ENCODE measurements at regions not wholly inside any gene's neighbourhood (a gene's known extent, or its start where the extent isn't known, plus 50 kb on each side); places are given as distances from the start of the nearest gene placed in this dataset.
"Not testable (repeated sequence)": the region's sequence is repeated elsewhere in the genome, so short reads cannot be mapped to it uniquely, and the experiment has no call there.

DNA sequence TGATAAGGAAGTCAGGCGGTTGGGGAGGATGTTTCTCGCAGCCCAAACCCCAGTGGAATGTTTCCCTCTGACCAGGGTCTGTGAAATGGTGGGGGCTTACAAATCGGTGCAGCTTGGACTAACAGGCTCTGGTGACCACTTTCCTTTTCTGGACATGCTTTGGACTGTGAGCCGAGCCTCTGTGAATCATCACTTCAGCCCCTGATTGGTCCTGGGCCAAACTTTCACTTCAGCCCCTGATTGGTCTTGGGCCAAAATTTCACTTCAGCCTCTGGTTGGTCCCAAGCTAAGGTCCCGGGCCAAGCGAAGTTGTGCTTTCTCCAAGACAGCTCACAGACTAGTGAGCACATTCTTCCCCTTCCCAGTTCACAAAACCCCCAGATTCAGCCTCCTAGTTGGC is 223.7 kb upstream of the ANKRD20A1 start:
- DNase-seq (ENCODE audit: low spot score), result not testable (repeated sequence)

DNA sequence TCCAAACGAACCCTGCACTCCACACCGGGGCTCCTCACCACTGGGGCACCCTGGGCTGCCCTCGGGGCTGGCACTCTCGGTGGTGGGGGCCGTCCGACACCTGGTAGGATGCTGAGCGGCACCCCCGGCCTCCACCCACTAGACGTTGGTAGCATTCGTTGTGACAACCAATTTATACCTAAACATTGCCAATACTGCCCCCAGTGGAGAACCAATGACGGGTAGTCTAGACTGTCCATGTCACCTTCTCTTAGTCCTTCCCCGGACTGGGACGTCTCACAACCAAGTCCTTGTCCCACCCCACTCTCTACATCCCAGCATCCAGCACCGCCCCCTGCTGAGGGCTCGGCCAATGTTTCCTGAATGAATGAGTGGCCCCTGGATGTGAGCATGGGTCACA is 246.8 kb upstream of the ANKRD20A1 start:
- DNase-seq (ENCODE audit: low spot score), result not testable (repeated sequence)

GRCh38 chr9:67609872-67610271 is 248.9 kb upstream of the ANKRD20A1 start:
- DNase-seq (ENCODE audit: low spot score), result not testable (repeated sequence)

- not testable (repeated sequence) for DNase-seq (ENCODE audit: low spot score)
Measured at GRCh38 chr9:67609435-67609834, 249.3 kb upstream of the ANKRD20A1 start.

GRCh38 chr9:67605113-67605512 is 253.6 kb upstream of the ANKRD20A1 start:
- not testable (repeated sequence) for DNase-seq (ENCODE audit: low spot score)

DNA sequence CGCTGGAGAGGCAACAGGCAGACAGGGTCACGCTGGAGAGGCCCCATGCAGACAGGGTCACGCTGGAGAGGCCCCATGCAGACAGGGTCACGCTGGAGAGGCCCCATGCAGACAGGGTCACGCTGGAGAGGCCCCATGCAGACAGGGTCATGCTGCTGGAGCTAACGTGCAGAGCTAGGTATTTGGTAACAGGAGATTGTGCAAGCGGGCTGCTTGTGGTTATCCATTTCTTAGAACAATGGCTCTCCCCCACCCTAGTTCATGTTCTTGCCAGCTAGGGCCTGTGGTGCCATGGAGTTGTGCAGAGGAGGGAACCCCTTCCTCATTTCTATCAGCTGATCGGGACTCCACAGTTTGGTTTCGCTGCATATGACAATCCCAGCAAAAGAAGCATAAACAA is 255.1 kb upstream of the ANKRD20A1 start:
- not testable (repeated sequence) for DNase-seq (ENCODE audit: low spot score)

DNA sequence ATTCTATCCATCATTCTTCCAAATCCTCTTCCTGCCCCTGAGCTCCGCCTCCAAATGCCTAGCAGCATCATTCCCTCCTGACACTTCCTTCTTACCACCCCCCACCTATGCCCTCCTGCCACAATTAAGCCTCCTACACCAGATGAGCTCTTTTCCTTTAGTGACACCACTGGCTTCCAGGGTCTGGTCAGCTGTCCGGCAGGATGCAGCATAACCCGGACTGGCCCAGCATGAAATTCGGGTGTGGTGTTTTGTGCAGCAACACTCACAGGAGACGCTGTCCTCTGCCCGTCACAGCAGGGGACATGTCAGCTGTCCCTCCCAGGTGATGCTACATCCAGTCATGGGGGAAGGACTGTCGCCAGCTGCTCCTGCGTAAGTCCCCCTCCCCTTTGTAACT is 266.3 kb upstream of the ANKRD20A1 start:
- DNase-seq (ENCODE audit: low spot score), result not testable (repeated sequence)

DNA sequence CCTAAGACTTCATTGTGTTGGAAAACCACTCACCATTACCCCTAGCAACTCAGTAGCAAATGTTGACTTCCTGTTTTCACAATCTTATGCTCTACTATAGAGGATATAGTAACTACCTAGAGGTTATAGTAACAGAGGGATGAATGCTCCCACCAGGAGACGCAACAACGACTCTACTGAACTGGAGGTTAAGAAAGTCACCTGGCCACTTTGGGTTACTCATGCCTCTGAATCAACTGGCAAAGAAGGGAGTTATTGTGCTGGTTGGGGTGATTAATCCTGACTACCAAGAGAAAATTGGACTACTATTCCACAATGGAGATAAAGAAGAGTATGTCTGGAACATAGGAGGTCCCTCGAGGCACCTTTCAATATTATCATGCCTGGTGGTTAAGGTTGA is 302.9 kb upstream of the ANKRD20A1 start:
- not testable (repeated sequence) for DNase-seq (ENCODE audit: low spot score)

- not testable (repeated sequence) for DNase-seq (ENCODE audit: low spot score)
Measured at GRCh38 chr9:67550044-67550443, 308.7 kb upstream of the ANKRD20A1 start.

- not testable (repeated sequence) for DNase-seq (ENCODE audit: low spot score)
Measured at GRCh38 chr9:67529834-67530233, 328.9 kb upstream of the ANKRD20A1 start.

DNA sequence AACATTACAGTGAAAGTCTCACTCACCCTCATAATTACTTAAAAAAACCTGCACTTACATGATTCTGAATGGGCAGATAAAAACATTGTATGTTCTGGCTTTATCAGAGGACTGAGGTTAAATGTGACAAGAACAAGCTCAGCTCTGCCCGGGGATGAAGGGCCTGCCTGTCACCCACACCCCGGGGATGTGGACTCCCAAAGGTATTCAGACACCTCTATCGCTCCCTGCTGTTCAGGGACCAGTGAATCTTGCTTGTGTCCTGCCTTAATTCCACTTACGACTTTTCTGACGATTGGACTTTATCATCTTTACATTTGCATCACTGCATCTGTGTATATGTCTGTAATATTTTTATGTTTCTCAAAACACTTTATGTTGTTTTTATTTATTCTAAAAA is 341.8 kb upstream of the ANKRD20A1 start:
- DNase-seq (ENCODE audit: low spot score), result not testable (repeated sequence)

DNA sequence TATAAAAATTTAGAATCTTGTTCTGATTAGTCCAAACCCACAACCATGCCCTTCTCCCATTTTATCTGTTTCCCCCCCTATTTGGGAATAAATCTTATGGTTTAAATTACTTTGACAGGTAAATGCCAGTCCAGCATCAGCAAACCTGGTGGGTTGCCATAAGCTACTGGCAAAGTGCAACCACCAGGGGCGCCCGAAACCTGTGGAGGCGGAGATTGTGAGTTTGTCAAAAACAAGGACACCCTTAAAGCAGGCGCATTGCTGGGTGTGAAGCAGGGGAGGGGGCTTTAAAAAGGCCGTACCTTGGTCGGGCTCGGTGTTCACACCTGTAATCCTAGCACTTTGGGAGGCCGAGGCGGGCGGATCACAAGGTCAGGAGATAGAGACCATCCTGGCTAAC is 344.1 kb upstream of the ANKRD20A1 start:
- DNase-seq (ENCODE audit: low spot score), result not testable (repeated sequence)

DNA sequence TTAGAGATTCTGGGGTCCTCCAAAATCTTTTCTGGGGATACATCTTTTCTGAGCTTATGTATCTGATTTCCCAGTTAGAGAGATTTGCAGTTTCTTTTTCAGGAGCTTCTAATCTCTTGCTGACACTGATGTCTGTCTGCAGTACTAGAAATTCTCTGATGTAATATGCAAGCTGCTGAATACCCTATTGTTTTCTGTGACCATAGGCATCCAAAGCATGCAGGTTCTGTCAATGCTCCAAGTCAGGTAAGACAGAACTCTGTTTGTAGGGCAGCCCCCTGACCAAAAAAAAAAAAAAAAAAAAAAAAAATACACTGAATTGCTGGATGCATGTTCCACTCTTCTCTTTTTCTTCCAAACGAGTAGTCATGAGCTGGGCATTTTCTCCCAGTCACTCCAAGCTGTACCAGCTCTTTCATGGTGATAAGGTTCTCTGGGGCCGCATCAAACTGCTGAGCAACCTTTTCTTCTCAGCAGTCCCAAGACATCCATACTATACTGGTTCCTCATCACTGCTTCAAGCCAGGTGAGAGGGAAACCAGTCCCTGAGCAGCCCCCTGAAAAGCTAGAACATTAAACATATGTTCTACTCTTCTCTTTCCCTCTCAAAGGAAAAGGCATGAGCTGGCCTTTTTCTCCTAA is 354.9 kb upstream of the ANKRD20A1 start:
- not testable (repeated sequence) for DNase-seq (ENCODE audit: low spot score)

- not testable (repeated sequence) for DNase-seq (ENCODE audit: low spot score)
Measured at GRCh38 chr9:67492028-67492427, 366.7 kb upstream of the ANKRD20A1 start.

DNA sequence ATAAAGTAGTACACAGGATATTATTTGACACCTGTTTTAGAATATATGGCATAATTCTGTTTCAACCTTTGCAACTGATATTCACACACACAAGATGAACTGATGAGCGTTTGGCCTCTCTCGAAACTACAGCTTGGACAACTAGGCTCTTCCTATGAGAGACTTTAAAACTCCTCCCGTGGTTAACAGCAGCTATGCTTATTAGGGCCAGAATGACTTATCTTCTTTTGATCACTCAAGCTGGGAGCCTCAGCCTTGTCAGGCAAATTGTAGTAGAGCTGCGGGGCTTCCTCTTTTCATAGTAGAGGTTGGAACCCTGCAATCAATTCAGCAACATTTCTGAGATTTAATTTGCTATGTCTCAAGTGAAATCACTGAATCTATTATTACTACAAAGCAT is 381.3 kb upstream of the ANKRD20A1 start:
- not testable (repeated sequence) for DNase-seq (ENCODE audit: low spot score)

DNA sequence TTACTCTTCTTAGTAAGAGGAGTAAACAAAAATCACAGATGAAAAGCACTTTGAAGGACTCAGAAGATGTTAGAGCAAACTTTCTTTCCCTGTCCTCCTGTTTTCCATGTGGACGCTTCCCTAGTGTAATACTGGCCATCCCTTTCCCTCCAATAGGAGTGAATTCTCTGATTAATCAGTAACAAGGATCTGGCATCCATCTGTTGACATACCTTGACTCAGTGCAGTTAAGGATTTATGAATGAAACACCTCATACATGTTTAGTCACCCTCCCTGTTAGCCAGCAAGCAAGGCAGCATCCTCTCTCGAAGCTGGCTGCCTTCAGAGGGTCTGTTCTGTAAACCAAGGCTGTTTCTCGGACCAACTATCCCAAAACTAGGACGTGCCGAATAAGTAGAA is 388.0 kb upstream of the ANKRD20A1 start:
- DNase-seq (ENCODE audit: low spot score), result not testable (repeated sequence)

DNA sequence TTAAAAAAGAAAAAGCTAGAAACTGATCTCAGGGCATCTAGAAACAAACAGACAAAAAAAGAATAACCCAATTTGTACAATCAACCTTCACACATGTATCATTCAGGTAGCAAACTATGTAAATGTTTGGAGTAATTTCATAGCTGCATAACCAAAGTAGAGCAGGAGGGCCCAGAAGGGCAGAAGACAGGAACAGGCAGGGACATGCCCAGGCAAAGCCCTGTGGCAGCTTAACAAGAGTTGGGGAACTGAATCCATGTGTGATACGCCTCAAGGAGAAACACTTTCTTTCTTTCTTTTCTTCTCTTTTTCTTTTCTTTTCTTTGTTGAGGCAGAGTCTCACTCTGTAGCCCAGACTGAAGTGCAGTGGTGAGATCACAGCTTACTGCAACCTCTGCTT is 390.4 kb upstream of the ANKRD20A1 start:
- DNase-seq (ENCODE audit: low spot score), result not testable (repeated sequence)

DNA sequence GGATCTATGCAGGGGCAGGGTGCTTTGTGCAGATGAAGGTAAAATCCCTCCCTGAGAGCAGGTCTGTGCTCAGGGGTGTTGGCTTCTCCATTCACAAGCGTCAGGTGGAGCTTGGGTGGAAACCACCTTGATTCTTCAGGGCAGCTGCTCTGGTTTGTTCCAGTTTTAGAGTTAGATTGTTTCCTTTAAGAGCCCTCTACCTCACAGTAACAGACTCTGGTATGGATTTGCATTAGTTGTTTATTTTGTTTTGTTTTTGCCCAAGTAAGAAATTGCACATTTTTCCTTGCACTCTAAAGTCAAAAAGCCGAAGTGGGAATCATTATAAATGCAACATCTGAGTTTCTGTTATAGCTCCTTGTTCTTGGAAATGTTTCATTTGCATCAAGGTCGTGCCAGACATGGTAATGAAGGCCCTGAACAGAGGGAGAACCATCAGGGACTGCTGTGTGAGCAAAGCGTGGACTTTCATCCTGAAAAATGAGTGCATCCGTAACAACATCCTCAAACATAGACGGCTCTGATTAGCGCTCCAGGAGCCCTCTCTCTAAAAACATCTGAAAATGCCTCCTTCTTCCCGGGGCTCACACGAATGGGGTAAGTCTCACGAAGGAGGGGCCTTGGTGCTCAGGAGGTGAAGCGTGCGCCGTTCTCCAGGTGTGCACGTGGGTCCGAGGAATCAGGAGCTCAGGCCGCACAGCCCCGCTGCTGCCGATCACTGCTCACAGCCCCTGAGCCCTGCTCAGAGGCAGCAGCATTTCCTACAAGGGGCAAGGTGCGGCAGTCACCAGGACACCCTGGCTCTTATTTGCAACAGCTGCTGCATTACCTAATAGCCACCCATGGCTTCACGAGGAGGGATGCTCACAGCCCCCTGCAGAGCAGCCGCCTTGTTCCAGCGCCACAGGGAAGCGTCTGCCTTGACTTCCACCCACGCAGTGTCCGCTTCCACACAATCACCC is 396.7 kb upstream of the ANKRD20A1 start:
- not testable (repeated sequence) for DNase-seq (ENCODE audit: low spot score)

- not testable (repeated sequence) for DNase-seq (ENCODE audit: low spot score)
Measured at GRCh38 chr9:67452941-67453340, 405.8 kb upstream of the ANKRD20A1 start.

- DNase-seq (ENCODE audit: low spot score), result not testable (repeated sequence)
Measured at GRCh38 chr9:67442313-67442712, 416.4 kb upstream of the ANKRD20A1 start.

- DNase-seq (ENCODE audit: low spot score), result not testable (repeated sequence)
Measured at GRCh38 chr9:67437011-67437410, 421.7 kb upstream of the ANKRD20A1 start.

DNA sequence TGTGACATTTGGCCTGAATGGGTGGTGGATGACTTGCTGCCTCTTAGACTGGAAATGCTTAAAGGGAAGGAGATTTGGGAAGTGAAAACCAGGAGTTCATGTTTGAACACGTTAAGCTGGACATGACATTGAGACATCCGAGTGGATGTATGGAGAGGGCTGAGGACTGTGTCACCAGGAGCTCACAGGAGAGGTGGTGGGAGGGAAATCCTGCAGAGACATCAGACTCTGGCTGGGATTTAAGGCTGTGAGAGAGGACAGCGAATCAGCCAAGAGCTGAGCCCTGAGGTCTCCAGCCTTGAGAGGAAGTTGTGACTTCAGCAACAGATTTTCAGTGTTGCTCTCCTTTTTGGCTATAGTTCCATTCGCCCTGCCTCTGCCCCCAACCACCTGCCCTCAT is 432.5 kb upstream of the SPATA31A3 start:
- not testable (repeated sequence) for DNase-seq (ENCODE audit: low spot score)
